ENCODE measurements at regions not wholly inside any gene's neighbourhood (a gene's known extent, or its start where the extent isn't known, plus 50 kb on each side); places are given as distances from the start of the nearest gene placed in this dataset.

GRCh38 chr16:51637770-51638094 is 486.7 kb upstream of the SALL1 start:
- DNase-seq (ENCODE audit: low read depth in 3 of 3, low spot score in 2 of 3) = no peak

DNA sequence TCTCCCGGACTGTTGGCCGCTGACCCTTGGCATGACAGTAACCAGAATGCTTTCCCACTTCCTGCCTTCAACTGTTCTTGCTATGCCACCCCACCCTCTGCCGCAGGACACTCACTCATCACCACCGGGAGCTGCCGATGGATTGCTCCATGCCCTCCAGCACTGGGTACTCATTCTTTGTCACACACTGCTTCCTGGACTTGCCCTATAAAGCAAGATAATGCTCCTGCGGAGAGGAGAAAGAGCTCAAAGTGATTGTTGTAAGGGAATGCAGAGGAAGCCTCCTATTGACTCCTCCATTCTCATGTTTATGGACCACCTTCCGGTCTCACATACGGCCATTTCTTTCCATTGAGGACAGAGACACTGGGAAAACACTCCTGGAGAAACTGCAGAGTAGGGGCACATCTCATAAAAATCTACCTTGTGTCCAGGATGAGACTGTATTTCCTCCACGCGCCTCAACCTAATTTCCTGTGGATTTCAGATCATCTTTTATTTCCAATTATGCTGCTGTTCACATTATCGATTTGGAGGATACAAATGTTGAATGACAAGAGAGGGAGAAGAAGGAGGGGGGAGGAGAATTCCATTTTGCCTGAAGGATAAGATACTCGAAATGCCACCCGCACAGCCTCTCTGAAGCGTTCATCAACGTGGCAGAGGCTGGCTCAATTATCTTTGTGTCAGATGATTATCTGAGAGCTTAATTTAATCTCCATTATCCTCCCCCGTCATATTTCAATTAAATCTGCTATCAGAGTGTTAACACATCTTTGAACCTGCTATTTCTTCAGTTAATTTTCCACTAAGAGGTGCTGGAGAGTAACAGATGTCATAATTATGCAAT is 486.1 kb upstream of the SALL1 start:
- DNase-seq (ENCODE audit: low read depth in 3 of 3, low spot score in 2 of 3) = no peak

GRCh38 chr16:51635181-51635580 is 484.1 kb upstream of the SALL1 start:
- no peak for DNase-seq (ENCODE audit: low read depth in 3 of 3, low spot score in 2 of 3)

DNA sequence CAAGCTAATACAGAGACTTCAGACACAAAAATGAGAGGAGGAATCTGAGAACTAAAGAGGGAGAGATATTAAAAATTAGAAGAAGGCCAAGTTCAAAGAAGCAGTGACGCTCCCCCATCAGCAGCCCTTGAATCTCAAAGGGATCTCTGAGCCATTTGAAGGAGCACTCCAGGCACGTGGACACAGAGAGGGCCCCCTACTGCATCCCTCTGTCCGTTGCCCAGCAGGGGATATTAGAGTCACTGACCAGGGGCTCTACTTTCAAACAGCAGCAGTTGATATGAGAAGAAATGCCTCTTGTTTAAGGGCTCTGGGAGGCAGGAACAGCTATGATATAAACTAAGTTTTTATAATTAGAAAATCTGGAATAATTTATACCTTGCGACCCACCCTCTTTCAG is 479.0 kb upstream of the SALL1 start:
- DNase-seq (ENCODE audit: low read depth in 3 of 3, low spot score in 2 of 3) = no peak

GRCh38 chr16:51629576-51629975 is 478.5 kb upstream of the SALL1 start:
- no peak for DNase-seq (ENCODE audit: low read depth in 3 of 3, low spot score in 2 of 3)

DNA sequence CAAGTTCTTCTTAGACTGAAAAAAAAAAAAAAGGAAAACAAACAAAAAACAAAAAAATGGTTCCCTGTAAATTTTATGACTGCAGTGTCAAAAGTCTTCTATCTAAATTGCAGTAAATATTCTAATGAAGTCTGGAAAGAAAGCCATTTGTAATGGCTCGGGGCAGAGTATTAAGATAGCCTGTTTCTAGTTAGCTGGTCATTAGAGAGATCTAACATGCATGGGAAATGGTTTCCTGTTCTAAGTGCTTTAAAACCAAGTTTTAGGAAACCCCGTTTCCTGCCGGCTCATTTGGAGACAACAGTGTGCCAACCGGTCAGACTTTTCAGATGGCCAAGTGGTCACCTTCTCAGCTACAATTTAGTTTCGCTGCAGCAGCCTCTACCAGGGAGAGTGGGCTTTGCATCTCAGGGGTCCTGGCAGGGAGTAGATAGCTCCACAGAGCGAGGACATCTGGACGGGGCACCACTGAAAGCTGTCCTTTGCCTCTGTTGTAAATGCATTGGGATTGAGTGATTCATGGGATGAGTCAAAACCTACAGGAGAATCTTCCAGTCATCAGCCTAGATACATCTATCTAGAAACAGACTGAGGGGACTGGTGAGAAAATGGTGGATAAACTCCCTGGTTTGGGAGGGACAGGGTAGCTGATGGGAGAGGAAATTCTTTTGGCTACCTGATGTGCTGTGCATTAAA is 473.2 kb upstream of the SALL1 start:
- DNase-seq (ENCODE audit: low read depth in 3 of 3, low spot score in 2 of 3) = no peak

DNA sequence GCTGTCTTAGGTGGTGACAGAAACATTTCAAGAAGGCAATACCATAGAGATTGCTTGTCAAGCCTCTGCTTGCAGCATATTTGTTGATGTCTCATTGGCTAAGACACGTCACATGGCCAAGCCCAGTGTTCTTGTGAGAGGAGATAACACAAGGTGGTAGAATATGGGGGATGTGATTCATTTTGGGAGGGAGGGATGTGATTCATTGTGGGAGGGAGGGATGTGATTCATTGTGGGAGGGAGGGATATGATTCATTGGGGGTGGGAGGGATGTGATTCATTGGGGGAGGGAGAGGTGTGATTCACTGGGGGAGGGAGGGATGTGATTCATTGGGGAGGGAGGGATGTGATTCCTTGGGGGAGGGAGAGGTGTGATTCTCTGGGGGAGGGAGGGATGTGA is 470.5 kb upstream of the SALL1 start:
- DNase-seq (ENCODE audit: low read depth in 3 of 3, low spot score in 2 of 3) = no peak

DNA sequence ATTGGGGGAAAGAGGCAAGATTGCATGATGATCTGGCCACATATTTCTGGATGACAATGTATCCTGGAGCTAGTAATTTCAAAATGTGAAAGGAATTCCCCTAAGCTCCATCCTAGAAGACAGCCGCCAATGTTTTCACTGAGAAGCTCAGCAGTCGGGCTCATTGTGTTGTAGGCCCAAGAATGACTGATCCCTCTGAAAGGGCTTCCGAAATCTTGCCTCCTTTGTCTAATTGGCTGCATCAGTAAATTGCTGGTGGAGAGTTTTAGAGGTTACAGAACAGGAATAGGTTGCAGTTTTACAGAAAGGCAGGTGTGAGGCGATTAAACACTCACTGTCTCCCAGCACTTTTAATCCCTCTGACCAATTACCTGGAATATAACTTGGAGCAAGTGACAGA is 464.1 kb upstream of the SALL1 start:
- DNase-seq (ENCODE audit: low read depth in 3 of 3, low spot score in 2 of 3) = no peak

DNA sequence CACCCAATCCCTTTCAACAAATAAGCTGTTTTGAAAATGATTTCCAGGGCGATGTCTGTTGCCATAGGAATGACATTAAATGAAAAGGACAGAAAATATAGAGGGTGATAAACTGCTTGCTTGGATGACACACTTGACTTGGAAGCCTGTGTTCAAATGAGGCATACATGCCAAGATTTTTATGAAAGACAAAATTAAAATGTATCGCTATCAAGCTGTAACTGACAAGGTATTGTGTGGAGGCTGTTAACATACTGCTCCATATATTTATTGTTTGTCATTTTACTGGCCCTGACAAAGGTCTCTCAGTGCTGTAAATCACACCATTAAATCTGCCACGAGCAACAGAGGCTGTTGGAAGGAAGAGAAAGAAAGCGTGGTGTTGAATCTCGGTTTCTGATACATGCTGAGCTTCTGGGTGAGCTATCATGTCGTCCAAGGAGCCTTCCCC is 456.2 kb upstream of the SALL1 start:
- DNase-seq (ENCODE audit: low read depth in 3 of 3, low spot score in 2 of 3) = peak in 1 of 3 donors; percentile 65

DNA sequence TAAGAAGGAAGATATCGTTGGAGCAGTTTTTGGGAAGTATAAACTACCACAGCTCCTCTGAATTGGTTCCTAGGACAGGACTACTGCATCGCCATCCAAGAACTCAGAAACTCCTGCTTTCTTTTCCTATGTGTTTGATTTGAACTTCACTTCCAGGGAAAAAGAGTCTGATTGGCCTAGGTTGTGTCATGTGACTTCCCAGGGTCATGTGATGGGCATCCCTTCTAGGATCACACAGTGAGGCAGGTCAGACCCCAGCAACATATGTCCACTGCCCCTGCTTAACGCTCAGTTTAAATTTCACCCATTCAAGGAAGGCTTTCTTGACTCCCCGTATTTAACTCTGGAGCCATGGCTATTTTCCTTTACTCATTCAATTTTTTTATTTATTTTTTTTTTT is 445.2 kb upstream of the SALL1 start:
- DNase-seq (ENCODE audit: low read depth in 3 of 3, low spot score in 2 of 3) = no peak

- DNase-seq (ENCODE audit: low read depth in 3 of 3, low spot score in 2 of 3) = no peak
Observed at GRCh38 chr16:51592535-51593300, 441.6 kb upstream of the SALL1 start.

DNA sequence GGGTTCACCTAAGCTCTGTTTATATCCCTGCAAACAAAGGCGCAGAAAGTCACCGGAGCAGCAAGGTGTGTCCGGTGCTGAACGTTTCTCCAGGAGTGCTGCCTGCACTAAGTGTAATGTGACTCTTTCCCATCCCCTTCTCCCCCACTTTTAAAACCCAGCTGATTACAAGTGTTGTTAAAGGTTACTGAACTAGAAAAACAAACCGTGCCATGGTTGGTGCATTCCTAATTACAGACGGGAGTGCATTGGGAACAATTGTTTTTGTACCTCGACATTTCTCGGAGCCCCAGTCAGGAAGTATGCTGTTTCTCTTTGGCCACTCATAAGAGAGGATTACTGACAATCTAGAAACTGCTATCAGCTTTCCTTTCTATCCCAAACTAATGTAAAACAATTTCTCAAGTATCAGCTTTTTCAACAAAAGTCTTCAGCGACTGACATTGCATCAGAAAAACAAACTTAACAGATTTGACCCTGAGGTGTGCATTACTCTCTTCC is 441.0 kb upstream of the SALL1 start:
- peak in 2 of 3 donors; percentile 68 to 77 for DNase-seq (ENCODE audit: low read depth in 3 of 3, low spot score in 2 of 3)

DNA sequence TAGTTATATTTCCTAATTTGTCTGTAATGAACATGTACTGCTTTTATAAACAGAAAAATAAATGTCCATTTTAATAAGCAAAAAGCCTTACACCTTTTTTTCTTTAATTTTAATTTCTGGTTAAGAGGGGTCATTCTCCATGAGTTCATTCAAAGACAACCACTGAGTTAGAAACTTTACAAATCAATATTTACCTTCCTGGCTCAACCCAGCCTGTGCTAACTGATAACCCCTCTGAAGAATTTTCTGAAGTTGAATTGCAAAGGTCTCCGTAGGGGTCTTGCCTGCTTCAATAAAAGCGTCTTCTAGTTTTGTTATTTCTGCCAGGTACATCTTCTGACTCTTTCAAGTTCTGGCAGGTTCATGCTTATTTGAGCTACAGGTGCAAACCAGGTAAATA is 440.4 kb upstream of the SALL1 start:
- DNase-seq (ENCODE audit: low read depth in 3 of 3, low spot score in 2 of 3) = no peak

DNA sequence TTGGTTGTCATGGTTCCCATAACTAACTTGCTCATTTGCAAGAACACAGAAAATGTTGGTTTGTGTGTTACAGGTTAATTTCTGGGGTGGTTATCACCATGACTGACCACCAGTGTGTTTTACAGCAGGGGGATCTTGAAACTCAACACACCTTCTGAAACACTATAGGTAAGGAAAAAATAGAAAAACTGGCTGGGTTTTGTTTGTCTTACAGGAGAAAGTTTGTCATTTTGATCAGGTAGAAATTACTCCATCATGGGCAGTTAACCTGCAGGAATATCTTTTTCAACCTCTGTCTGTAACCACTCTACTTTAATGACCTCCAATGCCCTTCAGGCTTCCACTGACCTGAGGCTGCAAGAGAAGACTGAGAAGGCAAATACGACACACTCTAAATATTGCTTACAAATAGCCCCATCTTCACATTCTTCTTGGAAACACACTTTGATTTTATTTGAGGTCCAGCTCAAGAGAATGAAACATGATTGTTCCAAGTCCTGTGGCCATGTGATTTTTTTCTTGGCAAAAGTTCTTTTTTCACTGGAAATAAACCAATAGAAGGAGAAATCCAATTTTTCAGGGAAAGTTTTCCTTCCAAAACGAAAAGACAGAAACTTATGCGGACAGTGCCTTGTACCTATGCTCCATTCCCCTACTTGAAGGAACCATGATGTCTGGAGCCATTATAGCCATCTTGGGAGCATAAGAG is 428.7 kb upstream of the SALL1 start:
- no peak for DNase-seq (ENCODE audit: low read depth in 3 of 3, low spot score in 2 of 3)

DNA sequence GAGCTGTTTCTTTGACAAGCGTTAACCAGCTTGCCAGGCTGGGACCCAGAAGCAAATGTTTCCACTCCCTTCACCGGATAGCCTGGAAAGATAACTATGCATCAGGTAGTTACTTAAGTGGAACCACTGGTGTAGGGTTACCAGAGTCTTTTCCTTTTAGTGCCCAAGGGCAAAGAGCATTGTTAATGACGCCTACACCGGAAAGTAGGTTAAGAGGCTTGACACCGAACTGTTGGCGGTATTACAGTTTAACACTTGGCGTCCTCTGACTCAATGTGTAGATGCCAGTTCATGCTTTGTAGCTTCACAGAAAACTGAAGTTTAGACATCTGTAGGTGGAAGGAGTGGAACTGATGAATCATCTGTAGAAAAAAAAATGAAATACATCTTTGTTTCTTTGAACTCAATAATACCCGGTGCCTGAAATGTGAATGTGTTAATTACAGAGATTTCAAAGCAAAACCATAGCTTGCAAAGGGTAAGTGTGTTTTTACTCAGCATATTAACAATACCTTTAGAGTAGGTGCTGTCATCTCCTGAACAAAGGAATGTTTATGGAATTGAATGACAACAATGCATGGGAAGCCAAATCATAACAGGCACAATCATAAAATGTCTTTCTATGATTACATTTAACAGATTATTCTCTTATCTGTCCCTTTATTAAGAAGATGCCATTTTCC is 426.7 kb upstream of the SALL1 start:
- peak in 2 of 3 donors; percentile 64 to 77 for DNase-seq (ENCODE audit: low read depth in 3 of 3, low spot score in 2 of 3)

DNA sequence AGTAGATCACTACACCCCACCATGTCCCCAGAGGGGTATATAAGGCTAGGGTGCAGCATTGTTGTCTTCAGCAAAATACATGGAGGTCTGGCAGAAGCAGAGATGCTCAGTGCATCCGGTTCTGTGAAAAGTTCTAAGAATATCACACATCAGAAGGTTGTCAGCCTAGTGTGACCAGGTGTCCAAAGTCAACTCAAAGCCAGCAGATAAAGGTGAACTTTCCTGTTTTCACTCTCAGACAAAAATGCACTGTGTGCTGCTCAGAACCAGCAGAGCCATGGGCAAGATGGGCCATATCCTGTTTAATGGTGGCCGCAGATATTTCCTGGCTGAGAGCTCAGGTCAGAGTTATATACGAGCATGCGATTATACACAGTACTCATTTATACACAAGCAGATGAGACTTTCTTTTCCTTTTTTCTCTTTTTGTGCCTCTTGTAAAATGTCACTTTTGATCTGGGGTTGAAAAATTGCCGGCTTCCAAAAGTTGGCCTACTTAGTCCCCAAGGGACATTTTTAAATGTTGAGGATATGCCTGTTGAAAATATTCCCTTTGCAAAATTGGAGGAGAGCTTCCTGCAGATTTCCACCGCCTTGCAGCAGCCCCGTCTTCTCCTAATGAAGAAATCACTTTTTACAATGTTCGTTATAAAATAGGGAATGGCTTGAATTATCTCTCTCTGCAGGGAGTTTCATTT is 425.6 kb upstream of the SALL1 start:
- DNase-seq (ENCODE audit: low read depth in 3 of 3, low spot score in 2 of 3) = no peak

GRCh38 chr16:51573191-51573590 is 422.1 kb upstream of the SALL1 start:
- DNase-seq (ENCODE audit: low read depth in 3 of 3, low spot score in 2 of 3) = no peak

- no peak for DNase-seq (ENCODE audit: low read depth in 3 of 3, low spot score in 2 of 3)
Observed at GRCh38 chr16:51569203-51569931, 418.3 kb upstream of the SALL1 start.

DNA sequence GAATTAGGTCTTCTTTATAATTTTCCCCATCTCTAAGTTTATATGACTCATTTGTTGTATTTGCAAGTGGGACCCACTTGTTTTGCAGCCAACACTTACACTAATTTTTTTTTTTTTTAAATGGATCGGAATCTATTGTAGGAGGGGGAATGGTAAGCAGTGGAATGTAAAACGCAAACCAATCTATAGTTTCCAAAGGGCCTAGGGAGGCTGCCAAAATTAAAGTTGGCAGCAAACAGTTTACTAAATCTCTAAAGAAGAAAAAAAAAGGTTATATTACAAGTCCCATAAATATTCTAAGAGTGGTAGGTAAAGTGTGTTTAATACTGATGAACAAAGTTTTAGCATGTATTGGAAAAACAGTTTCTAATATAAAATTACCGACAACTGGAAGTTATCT is 416.8 kb upstream of the SALL1 start:
- DNase-seq (ENCODE audit: low read depth in 3 of 3, low spot score in 2 of 3) = no peak
